ENCODE measurements at regions not wholly inside any gene's neighbourhood (a gene's known extent, or its start where the extent isn't known, plus 50 kb on each side); places are given as distances from the start of the nearest gene placed in this dataset.

- Histone ChIP-seq H3K4me1 (ENCODE audit: control insufficient read depth in 5 of 5, insufficient read depth in 5 of 5, low read length in 5 of 5) (peaks cover 0 to 6% (median 0%) of the 10 kb centered on the region in 5 donors), H3K27ac (ENCODE audit: low read depth, low read length) (no peak overlapping the region), H3K36me3 (ENCODE audit: control insufficient read depth in 5 of 5, insufficient read depth in 5 of 5, low read length in 5 of 5) (no peaks in the 10 kb centered on the region)
Observed at GRCh38 chr1:229991724-229992333, 75.2 kb upstream of the GALNT2 start.

DNA sequence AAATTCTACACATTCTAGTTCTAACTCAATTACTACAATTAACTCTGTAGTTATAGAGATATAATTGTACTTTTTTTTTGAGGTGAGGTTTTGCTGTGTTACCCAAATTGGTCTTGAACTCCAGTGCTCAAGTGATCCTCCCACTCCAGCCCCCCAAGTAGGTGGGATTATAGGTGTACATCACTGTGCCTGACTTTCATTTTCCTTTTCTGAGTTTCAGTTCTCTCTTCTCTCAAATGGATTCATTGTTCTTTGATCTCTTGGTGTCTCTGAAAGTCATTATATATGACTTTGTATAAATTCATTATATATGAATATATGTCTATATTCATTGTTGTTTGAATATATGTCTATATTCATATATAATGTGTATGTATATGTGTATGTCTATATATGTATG, 74.0 kb upstream of the GALNT2 start:
- H3K27me3 ChIP-seq (ENCODE audit: control insufficient read depth in 5 of 5, insufficient read depth in 4 of 5, low read length in 5 of 5): no peaks in the 10 kb centered on the region
- H3K4me3 ChIP-seq (ENCODE audit: low read depth in 1 of 5, low read length in 5 of 5): no peak overlapping the region
- H3K9me3 ChIP-seq (ENCODE audit: control insufficient read depth in 5 of 5, low read length in 5 of 5): no peaks in the 10 kb centered on the region
- H3K9ac ChIP-seq (ENCODE audit: low read length in 5 of 5): no peak overlapping the region
- no peaks in the 10 kb centered on the region for H3K36me3 ChIP-seq (ENCODE audit: control insufficient read depth in 5 of 5, insufficient read depth in 5 of 5, low read length in 5 of 5)
- H3K27ac ChIP-seq (ENCODE audit: low read depth, low read length): no peak overlapping the region
- peaks cover 0 to 6% (median 0%) of the 10 kb centered on the region in 5 donors for H3K4me1 ChIP-seq (ENCODE audit: control insufficient read depth in 5 of 5, insufficient read depth in 5 of 5, low read length in 5 of 5)

More at GRCh38 chr1:229991724-229992333, 75.2 kb upstream of the GALNT2 start:
- H3K27me3 ChIP-seq (ENCODE audit: control insufficient read depth in 5 of 5, insufficient read depth in 4 of 5, low read length in 5 of 5): no peaks in the 10 kb centered on the region
- no peak overlapping the region for H3K4me3 ChIP-seq (ENCODE audit: low read depth in 1 of 5, low read length in 5 of 5)
- no peak overlapping the region for H3K9ac ChIP-seq (ENCODE audit: low read length in 5 of 5)
- H3K9me3 ChIP-seq (ENCODE audit: control insufficient read depth in 5 of 5, low read length in 5 of 5): no peaks in the 10 kb centered on the region

- H3K36me3 ChIP-seq (ENCODE audit: control insufficient read depth in 5 of 5, insufficient read depth in 5 of 5, low read length in 5 of 5): no peaks in the 10 kb centered on the region
- H3K27ac ChIP-seq (ENCODE audit: low read depth, low read length): no peak overlapping the region
- H3K9ac ChIP-seq (ENCODE audit: low read length in 5 of 5): no peak overlapping the region
- no peaks in the 10 kb centered on the region for H3K27me3 ChIP-seq (ENCODE audit: control insufficient read depth in 5 of 5, insufficient read depth in 4 of 5, low read length in 5 of 5)
- H3K4me3 ChIP-seq (ENCODE audit: low read depth in 1 of 5, low read length in 5 of 5): no peak overlapping the region
- no peaks in the 10 kb centered on the region for H3K9me3 ChIP-seq (ENCODE audit: control insufficient read depth in 5 of 5, low read length in 5 of 5)
- peaks cover 2 to 12% (median 7%) of the 10 kb centered on the region in 5 donors for H3K4me1 ChIP-seq (ENCODE audit: control insufficient read depth in 5 of 5, insufficient read depth in 5 of 5, low read length in 5 of 5)
Observed at GRCh38 chr1:229993894-229994293, 73.1 kb upstream of the GALNT2 start.

DNA sequence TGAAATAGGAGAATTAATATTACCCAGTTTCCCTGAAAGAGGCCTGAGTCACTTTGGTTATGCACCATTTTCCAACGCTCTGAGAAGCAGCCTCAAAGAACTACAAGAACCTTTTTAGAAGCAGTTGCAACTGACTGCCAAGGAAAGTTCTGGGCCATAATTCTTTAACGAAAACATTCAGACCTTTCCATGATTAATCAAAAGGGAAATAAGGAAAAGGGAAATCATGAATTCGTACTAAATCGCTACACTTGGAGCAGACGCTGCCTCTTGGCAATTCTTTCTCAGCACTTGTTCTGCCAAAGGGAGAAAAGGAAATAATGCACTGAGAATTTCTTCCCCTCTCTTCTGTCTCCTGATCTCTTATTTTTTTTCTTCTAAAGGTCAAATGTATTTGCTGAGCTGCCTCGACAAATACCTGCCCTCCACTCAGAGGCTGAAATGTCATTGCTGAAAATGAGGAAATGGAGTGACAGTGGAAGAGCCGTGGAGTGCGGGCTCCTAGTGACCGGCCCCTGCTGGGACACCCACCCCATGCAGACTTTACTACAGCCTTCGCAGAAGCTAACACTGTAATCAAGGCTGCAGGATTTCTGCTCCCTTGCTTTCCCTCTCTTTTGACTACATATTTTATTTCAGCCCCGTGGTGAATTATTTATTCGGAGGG, 67.9 kb upstream of the GALNT2 start:
- no peak overlapping the region for H3K4me3 ChIP-seq (ENCODE audit: low read depth in 1 of 5, low read length in 5 of 5)
- H3K27ac ChIP-seq (ENCODE audit: low read depth, low read length): peak overlapping the region; percentile 80
- no peaks in the 10 kb centered on the region for H3K9me3 ChIP-seq (ENCODE audit: control insufficient read depth in 5 of 5, low read length in 5 of 5)
- H3K27me3 ChIP-seq (ENCODE audit: control insufficient read depth in 5 of 5, insufficient read depth in 4 of 5, low read length in 5 of 5): no peaks in the 10 kb centered on the region
- H3K9ac ChIP-seq (ENCODE audit: low read length in 5 of 5): no peak overlapping the region
- no peaks in the 10 kb centered on the region for H3K36me3 ChIP-seq (ENCODE audit: control insufficient read depth in 5 of 5, insufficient read depth in 5 of 5, low read length in 5 of 5)
- peaks cover 15 to 51% (median 40%) of the 10 kb centered on the region in 5 donors for H3K4me1 ChIP-seq (ENCODE audit: control insufficient read depth in 5 of 5, insufficient read depth in 5 of 5, low read length in 5 of 5)

DNA sequence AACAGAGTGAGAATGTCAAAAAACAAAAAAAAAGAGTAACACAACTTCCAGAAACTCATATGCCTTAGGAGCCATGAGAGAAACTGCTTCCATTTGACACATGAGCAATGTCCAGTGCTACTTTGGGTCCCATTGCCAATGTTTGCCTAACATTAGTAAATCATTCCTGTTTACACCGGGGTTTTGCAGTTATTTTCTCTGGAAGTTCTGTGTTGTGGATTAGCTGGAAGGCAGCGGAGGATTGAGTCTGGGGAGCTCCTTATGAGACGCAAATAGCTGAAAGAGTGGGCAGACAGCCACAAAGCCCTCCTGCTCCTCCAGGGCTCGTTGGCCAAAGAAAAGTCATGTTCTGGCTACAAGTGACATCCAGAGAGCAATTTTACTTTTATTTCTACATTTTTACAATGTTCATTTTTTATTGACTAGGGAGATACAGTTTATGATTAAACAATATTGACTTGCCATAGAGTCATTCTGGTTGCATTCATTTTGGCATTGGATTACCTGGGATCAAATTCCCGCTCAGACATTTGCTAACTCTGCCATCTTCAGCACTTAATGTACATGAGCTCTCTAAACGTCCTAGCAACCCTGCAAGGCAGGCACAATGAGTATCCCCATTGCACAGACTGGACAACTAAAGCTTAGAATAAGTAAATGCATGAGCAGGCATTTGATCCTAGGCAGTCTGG, 66.4 kb upstream of the GALNT2 start:
- no peaks in the 10 kb centered on the region for H3K9me3 ChIP-seq (ENCODE audit: control insufficient read depth in 5 of 5, low read length in 5 of 5)
- peaks cover 0 to 3% (median 0%) of the 10 kb centered on the region in 5 donors for H3K27me3 ChIP-seq (ENCODE audit: control insufficient read depth in 5 of 5, insufficient read depth in 4 of 5, low read length in 5 of 5)
- peaks cover 15 to 51% (median 40%) of the 10 kb centered on the region in 5 donors for H3K4me1 ChIP-seq (ENCODE audit: control insufficient read depth in 5 of 5, insufficient read depth in 5 of 5, low read length in 5 of 5)
- H3K36me3 ChIP-seq (ENCODE audit: control insufficient read depth in 5 of 5, insufficient read depth in 5 of 5, low read length in 5 of 5): no peaks in the 10 kb centered on the region
- H3K4me3 ChIP-seq (ENCODE audit: low read depth in 1 of 5, low read length in 5 of 5): no peak overlapping the region
- H3K9ac ChIP-seq (ENCODE audit: low read length in 5 of 5): no peak overlapping the region
- H3K27ac ChIP-seq (ENCODE audit: low read depth, low read length): no peak overlapping the region

DNA sequence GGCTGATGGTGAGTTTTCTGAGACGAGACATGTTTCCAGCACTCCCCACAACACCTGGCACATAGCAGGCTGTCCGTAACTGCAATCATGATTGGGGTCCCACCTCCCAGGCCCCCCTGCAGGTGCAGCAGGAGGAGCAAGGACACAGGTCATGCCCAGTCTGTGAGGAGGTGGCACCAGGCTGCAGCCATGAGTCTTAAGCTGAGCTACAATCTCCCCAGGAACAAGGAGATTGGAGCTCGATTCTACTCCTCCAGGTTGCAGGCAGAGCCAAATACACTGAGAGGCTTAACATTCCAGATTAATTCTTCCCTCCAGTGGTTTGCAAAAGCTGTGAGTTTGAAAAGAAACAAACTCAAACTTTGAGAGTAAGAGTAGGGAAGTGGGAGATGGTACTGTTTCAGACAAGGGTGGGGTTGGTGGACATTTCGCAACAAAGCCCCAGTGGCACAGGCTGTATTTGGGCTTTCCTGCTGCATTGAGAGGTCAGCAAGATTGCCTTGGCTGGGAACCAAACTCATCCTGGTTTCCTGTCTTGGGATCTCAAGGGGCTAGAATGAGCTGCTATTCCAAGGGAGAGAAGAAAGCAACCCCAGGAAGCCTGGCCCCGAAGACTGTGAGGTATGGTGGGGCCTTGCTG, 64.8 kb upstream of the GALNT2 start:
- H3K27me3 ChIP-seq (ENCODE audit: control insufficient read depth in 5 of 5, insufficient read depth in 4 of 5, low read length in 5 of 5): peaks cover 0 to 3% (median 0%) of the 10 kb centered on the region in 5 donors
- peak overlapping the region in 2 of 5 donors; percentile 15 to 23 for H3K4me3 ChIP-seq (ENCODE audit: low read depth in 1 of 5, low read length in 5 of 5)
- no peak overlapping the region for H3K9ac ChIP-seq (ENCODE audit: low read length in 5 of 5)
- no peak overlapping the region for H3K27ac ChIP-seq (ENCODE audit: low read depth, low read length)
- H3K36me3 ChIP-seq (ENCODE audit: control insufficient read depth in 5 of 5, insufficient read depth in 5 of 5, low read length in 5 of 5): no peaks in the 10 kb centered on the region
- H3K4me1 ChIP-seq (ENCODE audit: control insufficient read depth in 5 of 5, insufficient read depth in 5 of 5, low read length in 5 of 5): peaks cover 15 to 51% (median 40%) of the 10 kb centered on the region in 5 donors
- no peaks in the 10 kb centered on the region for H3K9me3 ChIP-seq (ENCODE audit: control insufficient read depth in 5 of 5, low read length in 5 of 5)

DNA sequence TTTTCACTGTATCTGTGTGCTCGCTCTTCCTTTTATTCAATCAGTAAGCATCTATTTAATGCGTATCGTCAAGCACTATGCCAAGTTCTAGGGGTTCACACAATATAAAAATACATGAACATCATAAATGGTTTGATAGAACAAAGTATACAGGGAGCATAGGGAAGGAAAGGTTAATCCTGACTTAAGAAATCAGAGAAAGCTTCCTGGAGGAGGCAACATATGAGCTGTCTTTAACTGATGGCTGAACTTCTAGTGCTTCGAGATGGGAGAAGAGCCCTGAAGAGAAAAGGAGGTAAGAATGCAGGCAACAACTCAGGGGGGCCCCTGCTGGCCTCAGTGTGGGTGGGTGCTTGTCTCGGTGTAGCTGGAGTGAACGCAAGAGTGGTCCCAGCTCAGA, 63.6 kb upstream of the GALNT2 start:
- Histone ChIP-seq H3K4me3 (ENCODE audit: low read depth in 1 of 5, low read length in 5 of 5) (no peak overlapping the region), H3K27me3 (ENCODE audit: control insufficient read depth in 5 of 5, insufficient read depth in 4 of 5, low read length in 5 of 5) (peaks cover 0 to 3% (median 0%) of the 10 kb centered on the region in 5 donors), H3K36me3 (ENCODE audit: control insufficient read depth in 5 of 5, insufficient read depth in 5 of 5, low read length in 5 of 5) (no peaks in the 10 kb centered on the region), H3K9ac (ENCODE audit: low read length in 5 of 5) (no peak overlapping the region), H3K4me1 (ENCODE audit: control insufficient read depth in 5 of 5, insufficient read depth in 5 of 5, low read length in 5 of 5) (peaks cover 15 to 49% (median 38%) of the 10 kb centered on the region in 5 donors), H3K27ac (ENCODE audit: low read depth, low read length) (no peak overlapping the region), H3K9me3 (ENCODE audit: control insufficient read depth in 5 of 5, low read length in 5 of 5) (no peaks in the 10 kb centered on the region)

- Histone ChIP-seq H3K27ac (ENCODE audit: low read depth, low read length) (no peak overlapping the region), H3K27me3 (ENCODE audit: control insufficient read depth in 5 of 5, insufficient read depth in 4 of 5, low read length in 5 of 5) (peaks cover 0 to 3% (median 0%) of the 10 kb centered on the region in 5 donors), H3K9me3 (ENCODE audit: control insufficient read depth in 5 of 5, low read length in 5 of 5) (no peaks in the 10 kb centered on the region), H3K9ac (ENCODE audit: low read length in 5 of 5) (no peak overlapping the region), H3K4me1 (ENCODE audit: control insufficient read depth in 5 of 5, insufficient read depth in 5 of 5, low read length in 5 of 5) (peaks cover 13 to 33% (median 24%) of the 10 kb centered on the region in 5 donors), H3K4me3 (ENCODE audit: low read depth in 1 of 5, low read length in 5 of 5) (no peak overlapping the region), H3K36me3 (ENCODE audit: control insufficient read depth in 5 of 5, insufficient read depth in 5 of 5, low read length in 5 of 5) (no peaks in the 10 kb centered on the region)
Observed at GRCh38 chr1:230005040-230005439, 62.0 kb upstream of the GALNT2 start.

- Histone ChIP-seq H3K27ac (ENCODE audit: low read depth, low read length) (no peak overlapping the region), H3K4me1 (ENCODE audit: control insufficient read depth in 5 of 5, insufficient read depth in 5 of 5, low read length in 5 of 5) (peaks cover 2 to 16% (median 7%) of the 10 kb centered on the region in 5 donors), H3K27me3 (ENCODE audit: control insufficient read depth in 5 of 5, insufficient read depth in 4 of 5, low read length in 5 of 5) (peaks cover 0 to 3% (median 0%) of the 10 kb centered on the region in 5 donors), H3K9me3 (ENCODE audit: control insufficient read depth in 5 of 5, low read length in 5 of 5) (no peaks in the 10 kb centered on the region), H3K4me3 (ENCODE audit: low read depth in 1 of 5, low read length in 5 of 5) (no peak overlapping the region), H3K9ac (ENCODE audit: low read length in 5 of 5) (no peak overlapping the region), H3K36me3 (ENCODE audit: control insufficient read depth in 5 of 5, insufficient read depth in 5 of 5, low read length in 5 of 5) (no peaks in the 10 kb centered on the region)
Observed at GRCh38 chr1:230008721-230009120, 58.3 kb upstream of the GALNT2 start.
